HFFc6 (cell line): ENCODE measurements at regions not wholly inside any gene's neighbourhood (a gene's known extent, or its start where the extent isn't known, plus 50 kb on each side); places are given as distances from the start of the nearest gene placed in this dataset.

ENCODE experiments used
- DNase-seq: peaks from one replicate; pipeline ENCODE4 v3.0.0-alpha.2; 2018
- H3K27ac Mint-ChIP-seq: 2 replicates; pipeline ENCODE4 v1.8.0; 2020; ENCODE audit warnings: mild to moderate bottlenecking, mixed read lengths
- H3K27me3 Mint-ChIP-seq: 2 replicates; pipeline ENCODE4 v1.8.0; 2021; ENCODE audit warnings: mild to moderate bottlenecking, moderate library complexity, mixed read lengths; ENCODE audit not compliant: insufficient read depth
- H3K36me3 Mint-ChIP-seq: 2 replicates; pipeline ENCODE4 v1.8.0; 2021; ENCODE audit warnings: low read depth, mixed read lengths
- H3K4me1 Mint-ChIP-seq: 2 replicates; pipeline ENCODE4 v1.8.0; 2020; ENCODE audit warnings: low read depth, mixed read lengths
- H3K4me3 Mint-ChIP-seq: 2 replicates; pipeline ENCODE4 v1.8.0; 2020; ENCODE audit warnings: mild to moderate bottlenecking, moderate library complexity, mixed read lengths
- H3K9me3 Mint-ChIP-seq: 2 replicates; pipeline ENCODE4 v1.8.0; 2020; ENCODE audit warnings: mild to moderate bottlenecking, mixed read lengths
- CTCF ChIP-seq: fragments of 200-600 bp; sonication (generic); IDR thresholded peaks from 2 replicates; pipeline ENCODE4 v1.5.0; 2021; ENCODE audit warnings: antibody characterized with exemption, mild to moderate bottlenecking

GRCh38 chr5:56676091-56676768 lies 139.1 kb upstream of the MAP3K1 start:
- DNase-seq, result no peak
- no peak overlapping the region for H3K27ac Mint-ChIP-seq
- H3K36me3 Mint-ChIP-seq, result no peaks in the 10 kb centered on the region
- H3K9me3 Mint-ChIP-seq, result no peaks in the 10 kb centered on the region
- no peak for TF ChIP-seq CTCF
- no peaks in the 10 kb centered on the region for H3K4me1 Mint-ChIP-seq
- H3K4me3 Mint-ChIP-seq, result no peak overlapping the region
- H3K27me3 Mint-ChIP-seq, result peaks cover 24% of the 10 kb centered on the region

- Mint-ChIP-seq H3K27me3 (peaks cover 17% of the 10 kb centered on the region), H3K36me3 (no peaks in the 10 kb centered on the region), H3K4me1 (peaks cover 6% of the 10 kb centered on the region), H3K27ac (no peak overlapping the region), H3K9me3 (no peaks in the 10 kb centered on the region), H3K4me3 (no peak overlapping the region)
- no peak for DNase-seq
- TF ChIP-seq CTCF, result no peak
Measured at GRCh38 chr5:56674441-56674840, 140.9 kb upstream of the MAP3K1 start.

DNA sequence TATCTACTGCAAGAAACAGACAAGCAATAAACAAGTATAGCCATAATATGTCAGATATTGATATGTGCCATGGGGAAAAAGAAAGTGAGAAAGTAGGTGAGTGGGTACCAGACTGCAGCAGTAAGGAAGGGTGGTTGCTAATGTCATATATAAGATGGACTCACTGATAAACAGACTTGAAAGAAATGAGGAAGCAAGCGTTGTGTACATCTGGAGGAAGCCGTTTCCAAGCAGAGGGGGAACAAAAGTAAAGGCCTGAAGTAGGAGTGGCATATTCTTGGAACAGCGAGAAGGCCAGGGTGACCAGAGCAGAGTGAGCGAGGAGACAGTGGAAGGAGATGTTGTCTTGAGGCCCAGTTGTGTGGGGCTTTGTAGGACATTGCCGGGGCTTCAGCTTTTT lies 142.2 kb upstream of the MAP3K1 start:
- peaks cover 17% of the 10 kb centered on the region for H3K27me3 Mint-ChIP-seq
- no peak for DNase-seq
- peaks cover 6% of the 10 kb centered on the region for H3K4me1 Mint-ChIP-seq
- H3K9me3 Mint-ChIP-seq, result no peaks in the 10 kb centered on the region
- H3K27ac Mint-ChIP-seq, result no peak overlapping the region
- TF ChIP-seq CTCF, result no peak
- no peak overlapping the region for H3K4me3 Mint-ChIP-seq
- no peaks in the 10 kb centered on the region for H3K36me3 Mint-ChIP-seq

DNA sequence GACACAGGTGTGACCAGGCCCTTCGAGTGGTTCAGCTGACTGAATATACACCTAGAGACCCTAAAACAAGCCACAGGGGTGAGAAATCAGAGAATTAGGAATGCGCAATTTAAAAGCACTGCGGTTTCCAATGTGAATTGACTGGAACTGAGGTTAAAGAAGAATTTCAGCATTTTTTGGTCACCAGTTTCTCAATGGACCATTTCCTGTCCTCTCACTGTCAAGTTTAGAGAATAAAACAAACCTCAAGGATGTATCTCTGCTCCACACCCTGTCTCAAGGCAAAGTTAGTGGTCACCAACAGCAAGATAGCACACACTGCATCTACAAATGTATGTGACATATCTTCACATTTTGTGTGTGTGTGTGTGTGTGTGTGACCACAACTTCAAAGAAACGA lies 143.8 kb upstream of the MAP3K1 start:
- no peak for TF ChIP-seq CTCF
- Mint-ChIP-seq H3K36me3 (no peaks in the 10 kb centered on the region), H3K4me3 (no peak overlapping the region), H3K27ac (no peak overlapping the region), H3K4me1 (peaks cover 6% of the 10 kb centered on the region), H3K27me3 (peaks cover 17% of the 10 kb centered on the region), H3K9me3 (no peaks in the 10 kb centered on the region)
- DNase-seq, result no peak

DNA sequence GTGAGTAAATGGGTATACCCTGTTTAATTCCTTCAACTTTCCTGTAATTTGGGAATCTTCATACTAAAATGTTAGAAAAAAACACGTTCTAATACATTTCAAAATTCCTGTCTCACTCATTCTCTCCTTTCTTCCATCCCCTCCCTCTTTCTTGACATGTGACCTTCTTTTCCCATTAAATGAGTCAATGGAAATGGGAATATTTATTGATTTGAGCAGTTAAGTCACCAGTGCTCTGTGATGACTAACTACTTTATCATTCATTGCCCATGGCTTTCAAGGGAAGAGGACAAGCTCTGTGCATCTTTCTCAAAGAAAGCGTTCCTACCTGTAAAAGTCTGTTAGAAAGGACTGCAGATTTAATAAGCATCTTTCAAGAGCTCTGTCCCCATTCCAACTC lies 144.4 kb upstream of the MAP3K1 start:
- Mint-ChIP-seq H3K4me1 (peaks cover 6% of the 10 kb centered on the region), H3K9me3 (no peaks in the 10 kb centered on the region), H3K4me3 (no peak overlapping the region), H3K27ac (no peak overlapping the region), H3K27me3 (peaks cover 18% of the 10 kb centered on the region), H3K36me3 (no peaks in the 10 kb centered on the region)
- TF ChIP-seq CTCF, result no peak
- no peak for DNase-seq
